HepG2 (cell line): ENCODE measurements at regions not wholly inside any gene's neighbourhood (a gene's known extent, or its start where the extent isn't known, plus 50 kb on each side); places are given as distances from the start of the nearest gene placed in this dataset.
"Not testable (repeated sequence)": the region's sequence is repeated elsewhere in the genome, so short reads cannot be mapped to it uniquely, and the experiment has no call there.

Source experiments
- AGO1 ChIP-seq: fragments of 200-400 bp; formaldehyde crosslinking; IDR thresholded peaks from 2 replicates; pipeline ENCODE4 v1.6.1; 2017; ENCODE audit warnings: mild to moderate bottlenecking, low read depth, low read length, moderate library complexity; ENCODE audit not compliant: poor library complexity, severe bottlenecking
- HNRNPUL1 ChIP-seq: fragments of 200-400 bp; formaldehyde crosslinking; IDR thresholded peaks from 2 replicates; pipeline ENCODE4 v1.6.1; 2017; ENCODE audit warnings: low read depth, mild to moderate bottlenecking, low read length, moderate library complexity
- NPAS2 ChIP-seq: sonication (generic); formaldehyde crosslinking; IDR thresholded peaks from 2 replicates; pipeline ENCODE4 v1.8.0; 2022; ENCODE audit warnings: mild to moderate bottlenecking, missing genetic modification reagents, borderline replicate concordance
- RFX5 ChIP-seq: IDR thresholded peaks from 2 replicates; pipeline ENCODE4 v1.6.1; 2011; ENCODE audit warnings: low read depth, low read length, improper control_type of control experiment
- ZNF274 ChIP-seq: sonication (generic); formaldehyde crosslinking; IDR thresholded peaks from 2 replicates; pipeline ENCODE4 v1.5.1; 2020; ENCODE audit warnings: mild to moderate bottlenecking, missing genetic modification reagents
- ZNF780A ChIP-seq: sonication (generic); formaldehyde crosslinking; IDR thresholded peaks from 2 replicates; pipeline ENCODE4 v1.8.0; 2022; ENCODE audit warnings: mild to moderate bottlenecking, missing genetic modification reagents, moderate library complexity

DNA sequence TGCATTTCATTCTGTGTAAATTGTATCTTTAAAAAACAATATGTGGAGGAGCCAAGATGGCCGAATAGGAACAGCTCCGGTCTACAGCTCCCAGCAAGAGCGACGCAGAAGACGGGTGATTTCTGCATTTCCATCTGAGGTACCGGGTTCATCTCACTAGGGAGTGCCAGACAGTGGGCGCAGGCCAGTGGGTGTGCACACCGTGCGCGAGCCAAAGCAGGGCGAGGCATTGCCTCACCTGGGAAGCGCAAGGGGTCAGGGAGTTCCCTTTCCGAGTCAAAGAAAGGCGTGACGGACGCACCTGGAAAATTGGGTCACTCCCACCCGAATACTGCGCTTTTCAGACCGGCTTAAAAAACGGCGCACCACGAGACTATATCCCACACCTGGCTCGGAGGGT is 75.0 kb upstream of the RGS1 start:
- TF ChIP-seq HNRNPUL1; ZNF274; RFX5; NPAS2 (CRISPR knock-in tag); ZNF780A (CRISPR knock-in tag); AGO1: not testable (repeated sequence)
